Raji (cell line): ENCODE measurements at regions not wholly inside any gene's neighbourhood (a gene's known extent, or its start where the extent isn't known, plus 50 kb on each side); places are given as distances from the start of the nearest gene placed in this dataset.

Source experiments
- POLR2A ChIP-seq: IDR thresholded peaks from 2 replicates; pipeline ENCODE4 v1.6.1; 2011; ENCODE audit warnings: low read depth, low read length, control low read depth; ENCODE audit not compliant: insufficient read depth

- TF ChIP-seq POLR2A, result no peak
Measured at GRCh38 chr13:40251343-40252032, 415.0 kb downstream of the FOXO1 start.

GRCh38 chr13:40252241-40252640 is 414.2 kb downstream of the FOXO1 start:
- no peak for TF ChIP-seq POLR2A

- TF ChIP-seq POLR2A, result no peak
Measured at GRCh38 chr13:40252676-40253075, 413.8 kb downstream of the FOXO1 start.

GRCh38 chr13:40254394-40254793 is 412.0 kb downstream of the FOXO1 start:
- no peak for TF ChIP-seq POLR2A

- TF ChIP-seq POLR2A, result no peak
Measured at GRCh38 chr13:40255551-40255950, 410.9 kb downstream of the FOXO1 start.

- no peak for TF ChIP-seq POLR2A
Measured at GRCh38 chr13:40259899-40260298, 406.5 kb downstream of the FOXO1 start.

GRCh38 chr13:40261336-40261735 is 405.1 kb downstream of the FOXO1 start:
- no peak for TF ChIP-seq POLR2A

- no peak for TF ChIP-seq POLR2A
Measured at GRCh38 chr13:40261947-40262346, 404.5 kb downstream of the FOXO1 start.

- TF ChIP-seq POLR2A, result no peak
Measured at GRCh38 chr13:40269086-40269485, 397.4 kb downstream of the FOXO1 start.

GRCh38 chr13:40270726-40271125 is 395.7 kb downstream of the FOXO1 start:
- TF ChIP-seq POLR2A, result no peak

GRCh38 chr13:40271271-40271885 is 395.1 kb downstream of the FOXO1 start:
- TF ChIP-seq POLR2A, result no peak

GRCh38 chr13:40271931-40272775 is 394.3 kb downstream of the FOXO1 start:
- TF ChIP-seq POLR2A, result no peak

- no peak for TF ChIP-seq POLR2A
Measured at GRCh38 chr13:40272776-40273139, 393.7 kb downstream of the FOXO1 start.

GRCh38 chr13:40273253-40274025 is 393.0 kb downstream of the FOXO1 start:
- TF ChIP-seq POLR2A, result no peak

- no peak for TF ChIP-seq POLR2A
Measured at GRCh38 chr13:40274103-40274502, 392.3 kb downstream of the FOXO1 start.
